Cardiac fibroblast (primary cell): ENCODE measurements at regions not wholly inside any gene's neighbourhood (a gene's known extent, or its start where the extent isn't known, plus 50 kb on each side); places are given as distances from the start of the nearest gene placed in this dataset.

ENCODE experiments used
- DNase-seq, 2 donors: peaks; one replicate each; pipeline versions ENCODE4 v3.0.0 to v3.0.0-alpha.2; 2010; ENCODE audit warnings: low read depth in 2 of 2
- H3K4me3 ChIP-seq, 2 donors: replicated peaks in 1 of 2; 1 replicate in 1 of 2; 2 replicates in 1 of 2; pipeline ENCODE4 v1.5.1; 2011; ENCODE audit warnings: low read depth in 2 of 2, low read length in 2 of 2, mild to moderate bottlenecking in 2 of 2, moderate library complexity in 1 of 2
- CTCF ChIP-seq: IDR thresholded peaks from one replicate; pipeline ENCODE4 v1.5.1; 2011; ENCODE audit warnings: low read depth, mild to moderate bottlenecking, low read length, inconsistent platforms

DNA sequence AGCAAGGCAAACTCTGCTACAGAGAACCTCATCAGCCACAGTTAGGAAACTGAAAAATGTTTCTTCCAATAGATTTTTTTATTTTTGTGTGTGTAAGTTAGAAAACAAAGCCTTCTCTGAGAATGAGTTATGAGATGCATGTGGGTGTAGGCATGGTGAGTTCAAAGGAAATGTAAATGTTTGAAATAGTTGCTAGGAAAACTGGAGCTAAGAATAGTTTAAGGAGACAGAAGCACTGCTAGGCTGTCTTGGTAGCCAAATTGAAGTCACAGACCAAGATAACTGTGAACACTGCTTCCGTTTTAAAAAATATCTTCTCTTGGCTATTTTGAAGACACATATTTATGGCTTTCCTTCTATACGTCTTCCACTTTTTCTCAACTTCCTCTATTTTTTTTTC lies 1501.2 kb upstream of the CADM2 start:
- no peak overlapping the region for H3K4me3 ChIP-seq
- no peak for DNase-seq
- TF ChIP-seq CTCF: no peak

DNA sequence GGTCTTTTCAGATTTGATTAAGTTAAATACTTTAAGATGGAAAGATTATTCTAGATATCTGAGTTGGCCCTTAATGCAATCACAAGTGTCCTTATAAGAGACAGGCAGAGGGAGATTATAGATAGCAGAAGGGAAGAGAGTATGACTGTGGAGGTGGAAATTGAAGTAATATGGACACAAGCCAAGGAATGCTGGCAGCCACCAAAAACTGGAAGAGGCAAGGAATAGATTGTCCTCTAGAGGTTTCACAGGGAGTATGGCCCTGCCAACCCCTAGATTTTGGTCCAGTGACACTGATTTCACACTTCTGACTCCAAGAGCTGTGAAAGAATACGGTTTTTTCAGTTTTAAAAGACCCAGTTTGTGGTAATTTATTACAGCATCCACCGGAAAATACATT lies 1498.7 kb upstream of the CADM2 start:
- no peak overlapping the region for H3K4me3 ChIP-seq
- TF ChIP-seq CTCF: no peak
- no peak for DNase-seq

DNA sequence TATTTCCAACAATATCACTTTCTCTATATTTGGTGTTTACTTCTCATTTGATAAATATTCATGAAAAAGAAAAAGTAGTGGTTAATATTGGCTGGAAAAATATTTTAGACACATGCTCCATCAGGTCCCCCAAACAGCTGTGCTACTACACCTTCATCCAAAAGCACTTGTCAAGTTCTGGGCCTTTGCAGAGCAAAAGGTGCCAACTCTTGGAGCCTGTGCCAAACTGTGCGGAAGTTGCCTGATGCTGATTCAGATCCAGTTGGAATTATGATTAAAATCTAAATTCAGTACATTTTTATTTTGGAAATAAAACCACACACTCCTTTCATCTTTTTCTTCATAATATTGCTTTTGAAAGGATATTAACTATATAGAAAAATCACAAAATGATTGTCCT lies 1497.4 kb upstream of the CADM2 start:
- TF ChIP-seq CTCF: no peak
- no peak for DNase-seq
- no peak overlapping the region for H3K4me3 ChIP-seq

DNA sequence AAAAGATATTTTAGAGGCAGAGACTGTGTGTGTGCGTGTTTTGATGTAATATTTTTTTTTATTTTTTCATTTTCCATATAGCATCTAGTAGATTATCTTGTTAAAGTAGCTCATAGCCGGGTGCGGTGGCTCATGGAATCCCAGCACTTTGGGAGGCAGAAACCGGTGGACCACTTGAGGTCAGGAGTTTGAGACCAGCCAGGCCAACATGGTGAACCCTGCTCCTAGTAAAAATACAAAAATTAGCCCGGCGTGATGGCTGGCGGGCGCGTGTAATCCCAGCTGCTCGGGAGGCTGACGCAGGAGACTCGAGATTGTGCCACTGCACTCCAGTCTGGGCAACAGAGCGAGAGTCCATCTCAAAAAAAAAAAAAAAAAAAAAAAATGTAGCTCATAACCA lies 1481.2 kb upstream of the CADM2 start:
- H3K4me3 ChIP-seq: no peak overlapping the region
- DNase-seq: no peak
- TF ChIP-seq CTCF: no peak

DNA sequence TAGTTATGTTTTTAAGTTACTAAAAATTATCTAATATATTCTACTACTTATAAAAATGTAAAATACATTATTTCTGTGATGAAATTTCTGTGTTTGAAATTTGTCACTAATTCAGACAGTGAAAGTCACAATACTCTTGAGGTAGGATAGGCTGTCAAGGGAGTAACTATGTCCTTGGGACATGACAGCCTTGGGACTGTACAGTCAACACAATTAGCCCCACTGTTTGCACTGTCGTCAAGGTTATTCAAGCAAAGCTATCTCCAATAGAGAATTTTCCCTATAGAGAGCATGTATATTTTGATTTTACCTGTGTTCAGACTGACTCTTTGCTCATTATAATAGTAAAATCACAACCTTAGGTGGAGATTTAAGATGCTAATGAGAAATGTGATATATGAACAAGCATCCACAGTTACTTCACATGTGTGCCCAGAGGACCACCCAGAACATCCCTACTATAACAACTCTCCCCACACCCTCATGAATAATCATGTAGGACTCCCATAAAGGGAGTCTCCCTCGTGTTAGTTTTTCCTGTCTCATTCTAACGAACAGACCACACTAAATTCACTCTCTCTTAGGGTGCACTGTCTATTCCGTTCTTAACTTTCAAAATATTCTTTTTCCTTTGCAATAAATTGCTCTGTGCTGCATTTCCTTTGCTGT lies 1476.3 kb upstream of the CADM2 start:
- no peak overlapping the region for H3K4me3 ChIP-seq
- DNase-seq: no peak
- no peak for TF ChIP-seq CTCF

DNA sequence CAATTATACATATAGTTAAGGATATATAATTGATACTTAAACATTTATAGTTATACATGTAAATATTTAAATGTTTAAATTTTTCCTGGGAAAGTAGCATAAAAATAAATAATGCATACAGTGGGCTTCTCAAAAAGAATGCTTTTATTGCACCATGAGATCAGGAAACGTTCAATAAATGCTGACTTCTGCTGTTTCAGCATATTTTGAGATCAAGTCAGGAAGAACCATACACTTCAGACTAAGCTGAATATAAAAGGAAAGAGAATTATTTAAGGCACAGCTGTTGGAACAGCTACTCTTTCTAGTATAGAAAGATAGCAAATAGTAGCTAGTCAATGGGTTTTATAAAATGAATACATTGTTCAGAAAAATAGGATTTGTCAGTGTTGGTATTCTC lies 1462.3 kb upstream of the CADM2 start:
- DNase-seq: no peak
- no peak overlapping the region for H3K4me3 ChIP-seq
- TF ChIP-seq CTCF: no peak

DNA sequence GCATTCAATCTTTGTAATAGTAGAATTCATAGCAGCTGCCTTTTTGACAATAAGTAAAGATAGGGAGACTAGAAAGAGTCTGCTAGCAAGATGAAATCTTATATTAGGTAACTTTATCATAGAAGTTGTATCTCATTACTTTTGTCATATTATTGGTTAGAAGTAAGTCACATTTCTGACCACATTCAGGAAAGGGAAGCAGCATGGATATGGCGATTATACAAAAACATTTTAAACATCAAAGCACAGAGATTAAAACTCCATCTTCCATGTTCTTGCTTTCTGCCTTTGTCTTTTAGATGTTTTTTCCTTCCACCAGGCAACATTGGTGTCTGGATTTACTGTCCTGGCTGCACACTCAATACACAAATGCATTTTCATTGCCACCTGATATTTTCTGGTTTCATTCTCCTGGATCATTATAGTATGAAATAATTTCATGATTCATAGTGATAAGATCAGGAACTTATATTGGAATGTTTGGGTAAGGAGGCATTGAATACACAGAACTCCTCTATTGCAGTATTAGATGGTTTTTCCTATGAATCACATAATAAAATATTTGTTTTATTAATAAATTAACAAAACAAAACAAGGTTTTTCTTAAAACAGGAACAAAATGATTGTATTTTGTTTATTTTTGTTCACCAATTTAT lies 1460.3 kb upstream of the CADM2 start:
- no peak for DNase-seq
- H3K4me3 ChIP-seq: no peak overlapping the region
- no peak for TF ChIP-seq CTCF
